ENCODE measurements at regions not wholly inside any gene's neighbourhood (a gene's known extent, or its start where the extent isn't known, plus 50 kb on each side); places are given as distances from the start of the nearest gene placed in this dataset.

GRCh38 chr4:188197566-188197965 lies 58.3 kb downstream of the TRIML1 start:
- FAIRE-seq (no peak), DNase-seq (ENCODE audit: low read depth in 1 of 2, low spot score in 1 of 2) (no peak), ATAC-seq (no peak)
- TF ChIP-seq CBX2 (IDR thresholded peaks at IDR 0.05; ENCODE audit: borderline replicate concordance, low read depth) (no peak), RARB (CRISPR knock-in tag; IDR thresholded peaks at IDR 0.05) (no peak), NPAS2 (CRISPR knock-in tag; IDR thresholded peaks at IDR 0.05; ENCODE audit: borderline replicate concordance) (no peak), RAD21 (conservative IDR thresholded peaks at IDR 0.05 in 1 of 2, IDR thresholded peaks at IDR 0.05 in 1 of 2) (no peak), PHF8 (IDR thresholded peaks at IDR 0.05; ENCODE audit: borderline replicate concordance, low read depth) (no peak), USF2 (IDR thresholded peaks at IDR 0.05) (no peak), MAFK (IDR thresholded peaks at IDR 0.05; ENCODE audit: partially characterized antibody) (no peak), JUN (IDR thresholded peaks at IDR 0.05) (no peak), ATOH8 (CRISPR knock-in tag; IDR thresholded peaks at IDR 0.05; ENCODE audit: low read depth) (no peak), EHF (CRISPR knock-in tag; IDR thresholded peaks at IDR 0.05) (no peak), BHLHE40 (IDR thresholded peaks at IDR 0.05; ENCODE audit: low read depth, low read length) (no peak), E2F6 (IDR thresholded peaks at IDR 0.05; ENCODE audit: borderline replicate concordance, low read depth) (no peak), RFX5 (IDR thresholded peaks at IDR 0.05) (no peak), CHD4 (IDR thresholded peaks at IDR 0.05; ENCODE audit: borderline replicate concordance) (no peak), CHD2 (IDR thresholded peaks at IDR 0.05; ENCODE audit: low read length, partially characterized antibody) (no peak), TFCP2L1 (CRISPR knock-in tag; IDR thresholded peaks at IDR 0.05) (no peak), ZC3H11A (IDR thresholded peaks at IDR 0.05) (no peak), SREBF2 (IDR thresholded peaks at IDR 0.05) (no peak), BCL3 (IDR thresholded peaks at IDR 0.05) (no peak)
- Histone ChIP-seq H3K4me2 (no peak overlapping the region), H3K9me3 (no peaks in the 10 kb centered on the region), H3K27ac (0 out of 6 replicates have a peak overlapping the region, but pooled peaks of 1 of the 2 experiments have one; percentile 26), H3K4me3 (no peak overlapping the region), H3K4me1 (peaks cover 10% of the 10 kb centered on the region)
- CTCF ChIA-PET = interaction anchor here (1.0 kb wide), 1 partner anchor 9 kb away, joined by 3 read pairs; no protein-coding TSS in a partner anchor
- POLR2A ChIA-PET = no interaction called here
- WGBS (ENCODE audit: missing lambda C conversion rate) = 88% methylated on average over 9 of the region's 9 CpGs

- DNase-seq (ENCODE audit: low read depth in 1 of 2, low spot score in 1 of 2) (peak in 1 of 2 experiments; percentile 17), FAIRE-seq (no peak), ATAC-seq (peak; percentile 66 to 78)
- POLR2A ChIA-PET = no interaction called here
- no peak for TF ChIP-seq SREBF2 (IDR thresholded peaks at IDR 0.05)
- TF ChIP-seq MYC (IDR thresholded peaks at IDR 0.05; ENCODE audit: borderline replicate concordance, low read length) = no peak
- no peak for TF ChIP-seq JUN (IDR thresholded peaks at IDR 0.05)
- TF ChIP-seq RARB (CRISPR knock-in tag; IDR thresholded peaks at IDR 0.05) = no peak
- TF ChIP-seq ESRRA (IDR thresholded peaks at IDR 0.05; ENCODE audit: borderline replicate concordance, low read length) = no peak
- no peak for TF ChIP-seq USF2 (IDR thresholded peaks at IDR 0.05)
- TF ChIP-seq PBX3 (IDR thresholded peaks at IDR 0.05) = no peak
- no peak for TF ChIP-seq CTCF (IDR thresholded peaks at IDR 0.05)
- TF ChIP-seq RNF2 (IDR thresholded peaks at IDR 0.05; ENCODE audit: borderline replicate concordance, low read depth) = no peak
- TF ChIP-seq EHF (CRISPR knock-in tag; IDR thresholded peaks at IDR 0.05) = no peak
- TF ChIP-seq CBX8 (IDR thresholded peaks at IDR 0.05) = no peak
- no peak for TF ChIP-seq CBX2 (IDR thresholded peaks at IDR 0.05; ENCODE audit: borderline replicate concordance, low read depth)
- TF ChIP-seq RAD21 (conservative IDR thresholded peaks at IDR 0.05 in 1 of 2, IDR thresholded peaks at IDR 0.05 in 1 of 2) = no peak
- TF ChIP-seq EP300 (IDR thresholded peaks at IDR 0.05) = no peak
- TF ChIP-seq MAX (IDR thresholded peaks at IDR 0.05) = no peak
- no peak for TF ChIP-seq POLR2AphosphoS2 (conservative IDR thresholded peaks at IDR 0.05; ENCODE audit: low read length)
- no peak for TF ChIP-seq KDM5A (IDR thresholded peaks at IDR 0.05)
- Histone ChIP-seq H3K4me3 (no peak overlapping the region), H3K4me2 (peak overlapping the region; percentile 43), H3K9me3 (no peaks in the 10 kb centered on the region), H3K27ac (peak overlapping the region; percentile 57 to 82), H3K4me1 (peaks cover 10% of the 10 kb centered on the region)
- CTCF ChIA-PET = no interaction called here
- WGBS (ENCODE audit: missing lambda C conversion rate) = 63% methylated on average over 11 of the region's 11 CpGs
These were observed 59.9 kb downstream of the TRIML1 start for GRCh38 chr4:188198982-188199792.

Measured in A549 (cell line).